Ishikawa (cell line): ENCODE measurements at regions not wholly inside any gene's neighbourhood (a gene's known extent, or its start where the extent isn't known, plus 50 kb on each side); places are given as distances from the start of the nearest gene placed in this dataset.

Experiments used
- CEBPB ChIP-seq: IDR thresholded peaks from 2 replicates; pipeline ENCODE4 v1.6.1; 2012
- CREB1 ChIP-seq: IDR thresholded peaks from 2 replicates; pipeline ENCODE4 v1.6.1; 2012; ENCODE audit warnings: low read depth
- EGR1 ChIP-seq: IDR thresholded peaks from 2 replicates; pipeline ENCODE4 v1.6.1; 2012
- EP300 ChIP-seq: IDR thresholded peaks from 2 replicates; pipeline ENCODE4 v1.6.1; 2012; ENCODE audit warnings: borderline replicate concordance
- FOXM1 ChIP-seq: IDR thresholded peaks from 2 replicates; pipeline ENCODE4 v1.6.1; 2012; ENCODE audit warnings: low read depth, borderline replicate concordance
- NFIC ChIP-seq: IDR thresholded peaks from 2 replicates; pipeline ENCODE4 v1.6.1; 2012
- RAD21 ChIP-seq: IDR thresholded peaks from 2 replicates; pipeline ENCODE4 v1.6.1; 2012; ENCODE audit warnings: low read depth
- TAF1 ChIP-seq: IDR thresholded peaks from 2 replicates; pipeline ENCODE4 v1.6.1; 2012; ENCODE audit warnings: low read depth, mild to moderate bottlenecking
- TCF12 ChIP-seq: IDR thresholded peaks from 2 replicates; pipeline ENCODE4 v1.6.1; 2012; ENCODE audit warnings: low read depth
- TEAD4 ChIP-seq: IDR thresholded peaks from 2 replicates; pipeline ENCODE4 v1.6.1; 2012
- YY1 ChIP-seq: IDR thresholded peaks from 2 replicates; pipeline ENCODE4 v1.6.1; 2012; ENCODE audit warnings: low read depth
- ZBTB7A ChIP-seq: IDR thresholded peaks from 2 replicates; pipeline ENCODE4 v1.6.1; 2012; ENCODE audit warnings: low read depth
- TF ChIP-seq, protein P1 (sequence below): IDR thresholded peaks from 2 replicates; pipeline ENCODE4 v1.6.1; 2012; ENCODE audit warnings: low read depth, mild to moderate bottlenecking
- TF ChIP-seq, protein P2 (sequence below): IDR thresholded peaks from 2 replicates; pipeline ENCODE4 v1.6.1; 2012
- TF ChIP-seq, protein P3 (sequence below): IDR thresholded peaks from 2 replicates; pipeline ENCODE4 v1.6.1; 2012

DNA sequence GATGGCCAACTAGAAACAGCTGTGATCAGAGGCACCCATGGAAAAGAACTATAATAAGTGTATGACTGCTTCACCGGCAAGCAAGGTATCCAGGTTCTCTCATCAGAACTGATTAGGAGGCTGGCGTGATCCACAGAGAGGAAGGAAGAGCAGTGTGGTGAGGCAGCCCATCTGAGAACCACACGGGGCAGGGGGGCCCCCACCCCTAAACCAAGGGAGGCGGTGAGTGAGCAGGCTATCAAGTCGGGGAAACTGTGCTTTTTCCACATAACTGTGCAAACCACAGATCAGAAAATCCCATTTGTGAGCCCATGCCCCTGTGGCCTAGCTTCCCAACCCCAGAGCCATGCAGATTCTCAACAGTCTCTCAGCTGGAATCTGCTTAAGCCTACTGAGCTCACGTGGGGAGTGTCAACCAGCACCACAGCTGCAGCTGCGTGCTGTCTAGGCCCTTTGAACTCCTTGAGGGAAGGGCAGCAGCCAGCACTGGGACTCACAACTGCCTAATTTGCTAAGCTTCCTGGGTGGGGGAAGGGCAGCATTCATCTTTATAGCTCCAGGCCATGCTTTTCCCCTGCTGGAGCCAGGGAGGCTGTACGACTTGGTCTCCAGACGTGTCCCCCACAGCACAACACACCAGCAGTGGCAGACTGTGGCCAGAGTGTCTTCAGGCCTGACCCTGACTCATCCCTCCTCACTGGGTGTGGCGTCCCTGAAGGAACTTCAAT lies 444.4 kb upstream of the ATP2B1 start:
- TF ChIP-seq, protein P1, sequence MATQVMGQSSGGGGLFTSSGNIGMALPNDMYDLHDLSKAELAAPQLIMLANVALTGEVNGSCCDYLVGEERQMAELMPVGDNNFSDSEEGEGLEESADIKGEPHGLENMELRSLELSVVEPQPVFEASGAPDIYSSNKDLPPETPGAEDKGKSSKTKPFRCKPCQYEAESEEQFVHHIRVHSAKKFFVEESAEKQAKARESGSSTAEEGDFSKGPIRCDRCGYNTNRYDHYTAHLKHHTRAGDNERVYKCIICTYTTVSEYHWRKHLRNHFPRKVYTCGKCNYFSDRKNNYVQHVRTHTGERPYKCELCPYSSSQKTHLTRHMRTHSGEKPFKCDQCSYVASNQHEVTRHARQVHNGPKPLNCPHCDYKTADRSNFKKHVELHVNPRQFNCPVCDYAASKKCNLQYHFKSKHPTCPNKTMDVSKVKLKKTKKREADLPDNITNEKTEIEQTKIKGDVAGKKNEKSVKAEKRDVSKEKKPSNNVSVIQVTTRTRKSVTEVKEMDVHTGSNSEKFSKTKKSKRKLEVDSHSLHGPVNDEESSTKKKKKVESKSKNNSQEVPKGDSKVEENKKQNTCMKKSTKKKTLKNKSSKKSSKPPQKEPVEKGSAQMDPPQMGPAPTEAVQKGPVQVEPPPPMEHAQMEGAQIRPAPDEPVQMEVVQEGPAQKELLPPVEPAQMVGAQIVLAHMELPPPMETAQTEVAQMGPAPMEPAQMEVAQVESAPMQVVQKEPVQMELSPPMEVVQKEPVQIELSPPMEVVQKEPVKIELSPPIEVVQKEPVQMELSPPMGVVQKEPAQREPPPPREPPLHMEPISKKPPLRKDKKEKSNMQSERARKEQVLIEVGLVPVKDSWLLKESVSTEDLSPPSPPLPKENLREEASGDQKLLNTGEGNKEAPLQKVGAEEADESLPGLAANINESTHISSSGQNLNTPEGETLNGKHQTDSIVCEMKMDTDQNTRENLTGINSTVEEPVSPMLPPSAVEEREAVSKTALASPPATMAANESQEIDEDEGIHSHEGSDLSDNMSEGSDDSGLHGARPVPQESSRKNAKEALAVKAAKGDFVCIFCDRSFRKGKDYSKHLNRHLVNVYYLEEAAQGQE = no peak
- TF ChIP-seq NFIC (no peak), CREB1 (no peak), TEAD4 (no peak), TCF12 (no peak)

DNA sequence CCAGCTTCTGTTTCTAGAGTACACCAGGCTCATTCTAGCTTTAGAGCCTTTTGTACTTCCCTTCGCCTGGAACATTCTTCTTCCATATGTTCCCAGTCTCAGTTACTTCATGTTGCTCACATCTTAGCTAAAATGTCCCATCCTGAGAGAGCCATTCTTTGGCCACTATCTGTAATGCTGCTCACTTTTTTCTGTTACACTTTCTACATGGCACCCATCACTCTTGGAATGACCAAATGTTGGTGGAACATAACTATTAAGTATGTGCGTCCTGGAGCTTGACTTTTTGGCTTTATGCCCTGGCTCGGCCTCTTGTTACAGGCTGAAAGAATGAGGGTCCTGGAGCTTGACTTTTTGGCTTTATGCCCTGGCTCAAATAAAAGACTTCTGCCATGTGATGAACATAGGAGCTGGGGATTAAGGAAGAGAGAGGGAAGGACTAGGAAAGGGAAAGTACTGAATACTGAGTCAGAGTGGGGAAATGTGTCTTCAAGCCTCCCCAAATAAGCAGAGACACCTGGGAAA lies 442.9 kb upstream of the ATP2B1 start:
- TF ChIP-seq, protein P2, sequence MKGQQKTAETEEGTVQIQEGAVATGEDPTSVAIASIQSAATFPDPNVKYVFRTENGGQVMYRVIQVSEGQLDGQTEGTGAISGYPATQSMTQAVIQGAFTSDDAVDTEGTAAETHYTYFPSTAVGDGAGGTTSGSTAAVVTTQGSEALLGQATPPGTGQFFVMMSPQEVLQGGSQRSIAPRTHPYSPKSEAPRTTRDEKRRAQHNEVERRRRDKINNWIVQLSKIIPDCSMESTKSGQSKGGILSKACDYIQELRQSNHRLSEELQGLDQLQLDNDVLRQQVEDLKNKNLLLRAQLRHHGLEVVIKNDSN = no peak
- no peak for TF ChIP-seq TCF12
- no peak for TF ChIP-seq TEAD4
- TF ChIP-seq TAF1 = no peak
- TF ChIP-seq ZBTB7A = no peak
- peak; percentile 76 for TF ChIP-seq NFIC
- TF ChIP-seq EGR1 = no peak

DNA sequence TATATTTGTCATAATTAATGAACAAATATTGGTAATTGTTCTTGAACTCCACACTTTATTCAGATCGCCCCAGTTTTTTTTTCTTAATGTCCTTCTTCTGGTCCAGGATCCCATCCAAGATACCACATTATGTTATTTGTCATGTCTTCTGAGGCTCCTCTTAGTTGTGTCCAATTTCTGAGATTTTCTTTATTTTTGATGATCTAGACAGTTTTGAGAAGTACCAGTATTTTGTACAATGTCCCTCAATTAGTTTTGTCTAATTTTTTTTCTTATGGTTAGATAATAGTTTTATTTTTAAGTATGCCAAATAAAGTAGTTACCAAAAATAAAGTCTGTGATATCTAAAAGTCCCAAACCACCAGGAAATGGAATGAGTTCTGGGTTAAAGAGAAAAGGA lies 440.8 kb upstream of the ATP2B1 start:
- TF ChIP-seq RAD21 = no peak
- no peak for TF ChIP-seq TCF12
- TF ChIP-seq YY1 = no peak
- TF ChIP-seq NFIC = no peak
- no peak for TF ChIP-seq EP300
- TF ChIP-seq FOXM1 = no peak
- no peak for TF ChIP-seq TEAD4
- TF ChIP-seq TAF1 = no peak
- TF ChIP-seq, protein P3, sequence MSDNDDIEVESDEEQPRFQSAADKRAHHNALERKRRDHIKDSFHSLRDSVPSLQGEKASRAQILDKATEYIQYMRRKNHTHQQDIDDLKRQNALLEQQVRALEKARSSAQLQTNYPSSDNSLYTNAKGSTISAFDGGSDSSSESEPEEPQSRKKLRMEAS = no peak
- no peak for TF ChIP-seq EGR1
- TF ChIP-seq CREB1 = no peak
- TF ChIP-seq, protein P1 = no peak
- no peak for TF ChIP-seq CEBPB
- no peak for TF ChIP-seq ZBTB7A
- TF ChIP-seq, protein P2 = no peak

DNA sequence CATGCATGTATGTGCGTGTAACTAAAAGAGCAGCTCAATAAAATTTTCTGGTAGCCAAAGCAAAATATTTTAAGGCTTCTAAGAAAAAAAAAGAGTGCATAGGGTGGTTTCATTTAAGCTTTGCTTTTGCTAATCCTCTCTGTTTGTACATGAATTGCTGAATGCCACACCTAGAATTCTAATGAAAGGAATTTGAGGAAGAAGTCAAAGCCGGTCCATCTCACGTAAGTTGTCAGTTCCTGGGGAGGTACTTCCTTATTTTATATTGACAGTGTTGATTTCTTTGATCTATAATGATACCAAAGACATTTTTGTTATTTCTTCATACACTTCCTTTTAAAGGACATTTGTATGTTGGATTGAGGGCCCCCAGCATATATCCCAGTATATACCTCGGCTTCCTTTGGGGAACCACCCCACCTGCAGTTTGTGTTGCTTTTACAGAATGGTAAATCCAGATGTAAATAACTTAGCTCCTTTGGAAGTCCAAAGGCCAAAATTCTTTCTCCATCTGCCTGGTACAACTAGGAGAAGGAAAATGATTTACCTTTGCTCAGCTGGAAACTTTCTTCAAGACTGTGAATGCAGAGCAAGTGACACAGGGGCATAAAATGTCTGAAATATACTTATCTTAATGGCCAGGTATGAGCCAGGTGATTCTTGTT lies 420.9 kb upstream of the ATP2B1 start:
- TF ChIP-seq FOXM1 (no peak), RAD21 (no peak), YY1 (no peak), NFIC (no peak), TCF12 (no peak), TAF1 (no peak), CEBPB (no peak), EP300 (no peak), EGR1 (no peak), ZBTB7A (no peak), TEAD4 (no peak)
- TF ChIP-seq, protein P2 = no peak
- TF ChIP-seq, protein P1 = no peak
